SK-N-SH (cell line): ENCODE measurements at regions not wholly inside any gene's neighbourhood (a gene's known extent, or its start where the extent isn't known, plus 50 kb on each side); places are given as distances from the start of the nearest gene placed in this dataset.

Experiments used
- CTCF ChIA-PET: fragments of 300-600, 350-600 bp; formaldehyde crosslinking; extraction: SDS; loops from one replicate; lab custom pipeline; 2021; lab: Yijun Ruan, JAX
- POLR2A ChIA-PET: fragments of 350-600 bp; sonication (Branson Sonifier 250); formaldehyde crosslinking; extraction: SDS; loops from one replicate; lab custom pipeline; 2020; ENCODE audit warnings: antibody characterized with exemption, inconsistent platforms; lab: Yijun Ruan, JAX
- DNase-seq: peaks from one replicate; pipeline ENCODE4 v3.0.0; 2012
- H2AFZ ChIP-seq: fragments of 200-600 bp; sonication (generic); 2 replicates; pipeline ENCODE4 v1.8.1; 2016; ENCODE audit warnings: antibody characterized with exemption, mild to moderate bottlenecking, low read depth
- H3F3A ChIP-seq: fragments of 200-600 bp; sonication (generic); replicated peaks from 2 replicates; pipeline ENCODE3; 2016; ENCODE audit warnings: antibody characterized with exemption, mild to moderate bottlenecking; ENCODE audit not compliant: insufficient read depth
- H3K27ac ChIP-seq, 2 experiments: fragments of 200-500 bp in 1 of 2; fragments of 200-600 bp in 1 of 2; sonication (Bioruptor generic) in 1 of 2; sonication (generic), shearing (Covaris generic) in 1 of 2; 2 replicates each; pipeline versions ENCODE4 v1.5.1 to v1.6.1; 2014 to 2016; ENCODE audit warnings: low read depth in 2 of 2, inconsistent platforms in 1 of 2, low read length in 1 of 2, mild to moderate bottlenecking in 1 of 2, mixed read lengths in 1 of 2
- H3K27me3 ChIP-seq: fragments of 200-600 bp; sonication (generic), shearing (Covaris generic); 2 replicates; pipeline ENCODE4 v1.6.1; 2016; ENCODE audit warnings: mixed run types; ENCODE audit not compliant: insufficient read depth
- H3K36me3 ChIP-seq, 2 experiments: fragments of 200-500 bp in 1 of 2; fragments of 200-600 bp in 1 of 2; sonication (Bioruptor generic) in 1 of 2; sonication (generic) in 1 of 2; replicated peaks in 1 of 2; 2 replicates each; pipeline versions ENCODE3 to v1.5.1; 2014 to 2016; ENCODE audit warnings: low read length in 1 of 2, mild to moderate bottlenecking in 1 of 2; ENCODE audit not compliant: insufficient read depth in 2 of 2, control insufficient read depth in 1 of 2
- H3K4me1 ChIP-seq, 2 experiments: fragments of 200-500 bp in 1 of 2; fragments of 200-600 bp in 1 of 2; sonication (Bioruptor generic) in 1 of 2; sonication (generic), shearing (Covaris generic) in 1 of 2; 2 replicates each; pipeline versions ENCODE4 v1.5.1 to v1.6.1; 2014 to 2016; ENCODE audit warnings: low read depth in 1 of 2, low read length in 1 of 2, mixed run types in 1 of 2; ENCODE audit not compliant: insufficient read depth in 2 of 2, control insufficient read depth in 1 of 2
- H3K4me2 ChIP-seq: fragments of 200-600 bp; sonication (generic), shearing (Covaris generic); 2 replicates; pipeline ENCODE4 v1.6.1; 2017; ENCODE audit warnings: mixed run types
- H3K4me3 ChIP-seq, 2 experiments: fragments of 200-500 bp in 1 of 2; fragments of 200-600 bp in 1 of 2; sonication (Bioruptor generic) in 1 of 2; sonication (generic), shearing (Covaris generic) in 1 of 2; 2 replicates each; pipeline versions ENCODE4 v1.5.1 to v1.8.1; 2014 to 2016; ENCODE audit warnings: low read depth in 2 of 2, inconsistent platforms in 1 of 2, low read length in 1 of 2, mild to moderate bottlenecking in 1 of 2, mixed read lengths in 1 of 2, moderate library complexity in 1 of 2
- H3K79me2 ChIP-seq: fragments of 200-600 bp; sonication (generic); 2 replicates; pipeline ENCODE4 v1.8.1; 2017; ENCODE audit warnings: mild to moderate bottlenecking; ENCODE audit not compliant: insufficient read depth
- H3K9ac ChIP-seq: fragments of 200-600 bp; sonication (generic); 2 replicates; pipeline ENCODE4 v1.6.1; 2017; ENCODE audit warnings: mixed run types
- H3K9me2 ChIP-seq: fragments of 200-600 bp; sonication (generic); 2 replicates; pipeline ENCODE4 v1.6.1; 2017; ENCODE audit warnings: mixed run types
- H3K9me3 ChIP-seq: fragments of 200-600 bp; sonication (generic); 2 replicates; pipeline ENCODE4 v1.6.1; 2017; ENCODE audit warnings: mixed run types, mild to moderate bottlenecking, moderate library complexity
- H4K20me1 ChIP-seq: fragments of 200-600 bp; sonication (generic); 2 replicates; pipeline ENCODE4 v1.6.1; 2017; ENCODE audit warnings: mild to moderate bottlenecking, mixed run types; ENCODE audit not compliant: insufficient read depth
- FOSL2 ChIP-seq: IDR thresholded peaks from 2 replicates; pipeline ENCODE4 v1.4.0; 2012; ENCODE audit warnings: low read depth, mild to moderate bottlenecking, moderate library complexity, borderline replicate concordance
- FOXJ3 ChIP-seq: sonication (generic); formaldehyde crosslinking; IDR thresholded peaks from 2 replicates; pipeline ENCODE4 v1.5.1; 2020; ENCODE audit warnings: mild to moderate bottlenecking, missing genetic modification reagents
- MEF2A ChIP-seq: IDR thresholded peaks from 2 replicates; pipeline ENCODE4 v1.4.0; 2012; ENCODE audit warnings: low read depth, borderline replicate concordance
- NFIC ChIP-seq: IDR thresholded peaks from 2 replicates; pipeline ENCODE4 v1.4.0; 2012; ENCODE audit warnings: borderline replicate concordance
- NRF1 ChIP-seq: IDR thresholded peaks from 2 replicates; pipeline ENCODE4 v1.6.1; 2012; ENCODE audit warnings: low read depth, mild to moderate bottlenecking, low read length
- PBX3 ChIP-seq: IDR thresholded peaks from 2 replicates; pipeline ENCODE4; 2012
- POLR2AphosphoS5 ChIP-seq: IDR thresholded peaks from 2 replicates; pipeline ENCODE4 v1.6.1; 2012; ENCODE audit warnings: low read depth, low read length
- RAD21 ChIP-seq: IDR thresholded peaks from 2 replicates; pipeline ENCODE4 v1.6.1; 2012; ENCODE audit warnings: mild to moderate bottlenecking, low read length
- RCOR1 ChIP-seq: fragments of 150-350 bp; IDR thresholded peaks from 2 replicates; pipeline ENCODE4 v1.6.1; 2017; ENCODE audit warnings: antibody characterized with exemption, low read length
- RFX5 ChIP-seq: IDR thresholded peaks from 2 replicates; pipeline ENCODE4 v1.6.1; 2012; ENCODE audit warnings: mild to moderate bottlenecking, improper control_type of control experiment, low read length
- RXRA ChIP-seq: IDR thresholded peaks from 2 replicates; pipeline ENCODE4 v1.4.0; 2012; ENCODE audit warnings: low read depth, mild to moderate bottlenecking, borderline replicate concordance
- SIN3A ChIP-seq: IDR thresholded peaks from 2 replicates; pipeline ENCODE4 v1.6.1; 2012; ENCODE audit warnings: low read depth, mild to moderate bottlenecking, low read length, moderate library complexity, borderline replicate concordance
- SMC3 ChIP-seq: IDR thresholded peaks from 2 replicates; pipeline ENCODE4 v1.6.1; 2012; ENCODE audit warnings: low read depth, low read length, improper control_type of control experiment
- TAF1 ChIP-seq: IDR thresholded peaks from 2 replicates; pipeline ENCODE4 v1.6.1; 2012; ENCODE audit warnings: low read depth, mild to moderate bottlenecking, low read length, moderate library complexity, borderline replicate concordance
- TCF12 ChIP-seq: IDR thresholded peaks from 2 replicates; pipeline ENCODE4 v1.4.0; 2012
- TEAD4 ChIP-seq: IDR thresholded peaks from 2 replicates; pipeline ENCODE4 v1.4.0; 2012; ENCODE audit warnings: mild to moderate bottlenecking, borderline replicate concordance; ENCODE audit not compliant: insufficient read depth
- USF2 ChIP-seq: fragments of 150-350 bp; IDR thresholded peaks from 2 replicates; pipeline ENCODE4 v1.6.1; 2017; ENCODE audit warnings: antibody characterized with exemption, low read length, low read depth, borderline replicate concordance
- YY1 ChIP-seq: IDR thresholded peaks from 2 replicates; pipeline ENCODE4 v1.4.0; 2012; ENCODE audit warnings: low read depth, mild to moderate bottlenecking
- WGBS: methylation state at CpG from one replicate; pipeline ENCODE4 v1.1.6; 2017; ENCODE audit warnings: low lambda C conversion rate; 5-methylcytosine and 5-hydroxymethylcytosine counted together

- TF ChIP-seq USF2, result no peak
- no peak for TF ChIP-seq RFX5
- no peak for TF ChIP-seq NRF1
- TF ChIP-seq RXRA, result no peak
These were observed 350.5 kb downstream of the MATN1 start (continued) for GRCh38 chr1:30372792-30373433.

- 6% methylated on average over 5 of the region's 7 CpGs for WGBS
- Histone ChIP-seq H2AFZ (no peak overlapping the region), H3K79me2 (no peaks in the 10 kb centered on the region), H3K27ac (no peak overlapping the region), H3K4me3 (no peak overlapping the region), H3K4me1 (no peaks in the 10 kb centered on the region), H3K27me3 (no peaks in the 10 kb centered on the region), H3F3A (no peaks in the 10 kb centered on the region), H3K9me2 (no peaks in the 10 kb centered on the region), H3K36me3 (no peaks in the 10 kb centered on the region), H3K4me2 (no peak overlapping the region), H4K20me1 (no peaks in the 10 kb centered on the region), H3K9ac (no peak overlapping the region), H3K9me3 (no peaks in the 10 kb centered on the region)
- CTCF ChIA-PET, result interaction anchor here (1.2 to 10.6 kb wide), 3 partner anchors 8 to 12 kb away, joined by 3 to 75 read pairs (median 8); no protein-coding TSS in a partner anchor
- POLR2A ChIA-PET, result no interaction called here
- DNase-seq, result no peak
- no peak for TF ChIP-seq FOSL2
- TF ChIP-seq SMC3, result no peak
- no peak for TF ChIP-seq MEF2A
- no peak for TF ChIP-seq TEAD4
- TF ChIP-seq NRF1, result no peak
- TF ChIP-seq TAF1, result no peak
- no peak for TF ChIP-seq YY1
- no peak for TF ChIP-seq POLR2AphosphoS5
- no peak for TF ChIP-seq PBX3
- no peak for TF ChIP-seq TCF12
- TF ChIP-seq RFX5, result no peak
- TF ChIP-seq RCOR1, result no peak
- TF ChIP-seq USF2, result no peak
- no peak for TF ChIP-seq RXRA
- TF ChIP-seq NFIC, result no peak
- no peak for TF ChIP-seq RAD21
- no peak for TF ChIP-seq FOXJ3 (CRISPR knock-in tag)
- no peak for TF ChIP-seq SIN3A
These were observed 351.2 kb downstream of the MATN1 start for GRCh38 chr1:30371888-30372791.
